ENCODE measurements at regions not wholly inside any gene's neighbourhood (a gene's known extent, or its start where the extent isn't known, plus 50 kb on each side); places are given as distances from the start of the nearest gene placed in this dataset.

DNA sequence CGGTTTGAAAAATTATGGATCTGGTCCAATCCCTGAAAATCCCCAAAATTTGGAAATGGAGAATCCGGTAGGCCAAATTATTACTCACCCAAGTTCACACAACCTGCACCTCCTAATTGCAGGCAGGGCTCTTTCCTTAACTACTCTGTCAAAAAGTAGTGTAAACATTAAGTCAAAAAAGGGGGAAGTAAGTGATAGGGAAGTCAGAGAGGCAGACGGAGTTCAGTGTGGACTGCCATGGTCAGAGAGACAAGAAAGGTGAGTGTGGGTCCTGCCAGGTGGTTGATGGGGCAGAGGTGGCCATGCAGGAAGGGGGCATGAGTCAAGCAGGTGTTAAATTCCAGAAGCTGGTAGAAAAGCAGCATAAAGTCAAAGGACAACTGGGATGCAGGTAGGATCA lies 83.5 kb upstream of the CALM2 start:
- Histone ChIP-seq H3K4me2 (ENCODE audit: low read depth, low read length, poor library complexity, severe bottlenecking) (no peak overlapping the region), H3K4me1 (ENCODE audit: insufficient read depth, low read length, poor library complexity, severe bottlenecking) (peaks cover 5% of the 10 kb centered on the region), H4K20me1 (ENCODE audit: insufficient read depth, low read length, poor library complexity, severe bottlenecking) (no peaks in the 10 kb centered on the region), H3K36me3 (ENCODE audit: insufficient read depth, low read length) (no peaks in the 10 kb centered on the region), H3K79me2 (ENCODE audit: insufficient read depth, low read length) (no peaks in the 10 kb centered on the region), H3K9me3 (ENCODE audit: insufficient read depth, low read depth, low read length) (no peaks in the 10 kb centered on the region), H3K9me2 (replicated peaks; ENCODE audit: low read depth, low read length) (no peaks in the 10 kb centered on the region), H3K27me3 (ENCODE audit: insufficient read depth, low read length, poor library complexity, severe bottlenecking) (peaks cover 19% of the 10 kb centered on the region), H3K9ac (ENCODE audit: low read depth, low read length, poor library complexity, severe bottlenecking) (no peak overlapping the region), H2AFZ (ENCODE audit: low read length) (no peak overlapping the region), H3K4me3 (ENCODE audit: low read length, poor library complexity, severe bottlenecking) (no peak overlapping the region), H3F3A (ENCODE audit: low read depth) (no peaks in the 10 kb centered on the region)
- TF ChIP-seq EZH2phosphoT487 (IDR thresholded peaks at IDR 0.05; ENCODE audit: borderline replicate concordance): no peak
- TF ChIP-seq, protein P1, sequence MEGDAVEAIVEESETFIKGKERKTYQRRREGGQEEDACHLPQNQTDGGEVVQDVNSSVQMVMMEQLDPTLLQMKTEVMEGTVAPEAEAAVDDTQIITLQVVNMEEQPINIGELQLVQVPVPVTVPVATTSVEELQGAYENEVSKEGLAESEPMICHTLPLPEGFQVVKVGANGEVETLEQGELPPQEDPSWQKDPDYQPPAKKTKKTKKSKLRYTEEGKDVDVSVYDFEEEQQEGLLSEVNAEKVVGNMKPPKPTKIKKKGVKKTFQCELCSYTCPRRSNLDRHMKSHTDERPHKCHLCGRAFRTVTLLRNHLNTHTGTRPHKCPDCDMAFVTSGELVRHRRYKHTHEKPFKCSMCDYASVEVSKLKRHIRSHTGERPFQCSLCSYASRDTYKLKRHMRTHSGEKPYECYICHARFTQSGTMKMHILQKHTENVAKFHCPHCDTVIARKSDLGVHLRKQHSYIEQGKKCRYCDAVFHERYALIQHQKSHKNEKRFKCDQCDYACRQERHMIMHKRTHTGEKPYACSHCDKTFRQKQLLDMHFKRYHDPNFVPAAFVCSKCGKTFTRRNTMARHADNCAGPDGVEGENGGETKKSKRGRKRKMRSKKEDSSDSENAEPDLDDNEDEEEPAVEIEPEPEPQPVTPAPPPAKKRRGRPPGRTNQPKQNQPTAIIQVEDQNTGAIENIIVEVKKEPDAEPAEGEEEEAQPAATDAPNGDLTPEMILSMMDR (conservative IDR thresholded peaks at IDR 0.05; ENCODE audit: low read length): no peak

DNA sequence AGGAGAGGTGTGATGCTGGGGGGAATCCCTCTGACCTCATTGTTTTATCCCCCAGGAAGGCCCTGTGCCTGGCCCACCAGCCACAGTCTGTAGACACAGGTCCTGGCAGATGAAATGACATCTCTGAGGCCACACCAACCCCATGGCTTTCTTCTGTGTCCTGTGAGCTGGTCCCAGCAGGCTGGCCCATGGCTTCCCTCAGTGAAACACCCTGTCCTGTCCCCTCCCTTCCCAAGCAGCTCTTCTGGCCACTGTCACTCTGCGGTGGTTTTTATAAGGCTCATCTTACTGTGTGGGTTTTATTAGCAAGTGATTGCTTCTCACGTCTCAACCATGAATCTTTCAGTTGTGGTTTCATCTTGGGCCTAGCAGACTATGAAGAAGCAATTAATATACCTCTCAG lies 81.6 kb upstream of the CALM2 start:
- no peaks in the 10 kb centered on the region for H3K9me2 ChIP-seq (replicated peaks; ENCODE audit: low read depth, low read length)
- TF ChIP-seq, protein P1 (conservative IDR thresholded peaks at IDR 0.05; ENCODE audit: low read length): no peak
- no peak for TF ChIP-seq EZH2phosphoT487 (IDR thresholded peaks at IDR 0.05; ENCODE audit: borderline replicate concordance)
- H3K9ac ChIP-seq (ENCODE audit: low read depth, low read length, poor library complexity, severe bottlenecking): no peak overlapping the region
- no peaks in the 10 kb centered on the region for H4K20me1 ChIP-seq (ENCODE audit: insufficient read depth, low read length, poor library complexity, severe bottlenecking)
- H3K4me2 ChIP-seq (ENCODE audit: low read depth, low read length, poor library complexity, severe bottlenecking): no peak overlapping the region
- H3K36me3 ChIP-seq (ENCODE audit: insufficient read depth, low read length): no peaks in the 10 kb centered on the region
- no peaks in the 10 kb centered on the region for H3K9me3 ChIP-seq (ENCODE audit: insufficient read depth, low read depth, low read length)
- no peaks in the 10 kb centered on the region for H3F3A ChIP-seq (ENCODE audit: low read depth)
- H3K4me1 ChIP-seq (ENCODE audit: insufficient read depth, low read length, poor library complexity, severe bottlenecking): peaks cover 5% of the 10 kb centered on the region
- H2AFZ ChIP-seq (ENCODE audit: low read length): no peak overlapping the region
- peaks cover 13% of the 10 kb centered on the region for H3K27me3 ChIP-seq (ENCODE audit: insufficient read depth, low read length, poor library complexity, severe bottlenecking)
- no peak overlapping the region for H3K4me3 ChIP-seq (ENCODE audit: low read length, poor library complexity, severe bottlenecking)
- no peaks in the 10 kb centered on the region for H3K79me2 ChIP-seq (ENCODE audit: insufficient read depth, low read length)

DNA sequence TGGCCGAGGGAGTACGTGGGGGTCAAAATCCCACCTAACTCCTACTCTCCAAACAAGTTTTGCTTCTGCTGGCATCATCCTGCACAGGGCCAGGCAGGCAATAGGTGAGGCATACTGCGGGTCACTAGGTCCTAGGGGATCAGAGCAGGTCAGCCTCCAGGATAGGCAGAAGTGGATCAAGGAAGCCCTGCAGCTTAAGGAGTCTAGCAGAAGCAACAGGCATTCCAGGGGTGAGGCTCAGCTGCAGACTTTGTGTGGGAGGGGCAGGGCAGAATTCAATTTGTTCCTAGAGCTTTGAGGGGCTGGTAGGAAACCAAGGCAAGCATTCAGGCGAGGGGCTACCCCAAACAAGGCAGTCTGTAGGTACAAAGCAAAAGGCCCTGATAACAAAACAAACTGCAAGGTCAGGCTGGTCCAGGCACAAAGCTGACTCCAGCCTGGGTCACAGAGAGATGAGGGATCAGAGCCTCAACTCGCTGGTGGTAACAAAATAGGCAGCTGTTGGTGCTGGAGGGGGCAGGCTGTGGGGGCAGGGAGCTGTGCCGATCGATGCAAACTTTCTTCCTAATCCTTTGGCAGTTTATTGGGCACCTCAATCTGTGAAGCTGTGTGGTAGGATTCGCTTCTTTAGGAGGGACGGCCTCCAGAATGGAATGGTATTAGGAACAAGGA lies 80.2 kb upstream of the CALM2 start:
- H4K20me1 ChIP-seq (ENCODE audit: insufficient read depth, low read length, poor library complexity, severe bottlenecking): no peaks in the 10 kb centered on the region
- no peaks in the 10 kb centered on the region for H3K36me3 ChIP-seq (ENCODE audit: insufficient read depth, low read length)
- H3K4me2 ChIP-seq (ENCODE audit: low read depth, low read length, poor library complexity, severe bottlenecking): no peak overlapping the region
- TF ChIP-seq, protein P1 (conservative IDR thresholded peaks at IDR 0.05; ENCODE audit: low read length): no peak
- TF ChIP-seq EZH2phosphoT487 (IDR thresholded peaks at IDR 0.05; ENCODE audit: borderline replicate concordance): no peak
- H2AFZ ChIP-seq (ENCODE audit: low read length): no peak overlapping the region
- H3K4me3 ChIP-seq (ENCODE audit: low read length, poor library complexity, severe bottlenecking): no peak overlapping the region
- H3K79me2 ChIP-seq (ENCODE audit: insufficient read depth, low read length): no peaks in the 10 kb centered on the region
- H3K9me2 ChIP-seq (replicated peaks; ENCODE audit: low read depth, low read length): no peaks in the 10 kb centered on the region
- no peaks in the 10 kb centered on the region for H3K9me3 ChIP-seq (ENCODE audit: insufficient read depth, low read depth, low read length)
- H3K27me3 ChIP-seq (ENCODE audit: insufficient read depth, low read length, poor library complexity, severe bottlenecking): peaks cover 11% of the 10 kb centered on the region
- H3K4me1 ChIP-seq (ENCODE audit: insufficient read depth, low read length, poor library complexity, severe bottlenecking): peaks cover 5% of the 10 kb centered on the region
- H3K9ac ChIP-seq (ENCODE audit: low read depth, low read length, poor library complexity, severe bottlenecking): no peak overlapping the region
- no peaks in the 10 kb centered on the region for H3F3A ChIP-seq (ENCODE audit: low read depth)
